Smooth muscle cell (in vitro differentiated cells): ENCODE measurements at regions not wholly inside any gene's neighbourhood (a gene's known extent, or its start where the extent isn't known, plus 50 kb on each side); places are given as distances from the start of the nearest gene placed in this dataset.

ENCODE experiments used
- DNase-seq: peaks from one replicate; lab custom pipeline; 2025; ENCODE audit not compliant: unreplicated experiment; lab: John Stamatoyannopoulos, UW
- H2AFZ ChIP-seq: fragments of 200-600 bp; sonication (generic); 2 replicates; pipeline ENCODE4 v1.6.0; 2016; ENCODE audit warnings: antibody characterized with exemption, low read depth, mild to moderate bottlenecking
- H3F3A ChIP-seq: fragments of 200-600 bp; sonication (generic); 2 replicates; pipeline ENCODE4 v1.6.0; 2017; ENCODE audit warnings: antibody characterized with exemption, low read depth
- H3K27ac ChIP-seq: fragments of 200-600 bp; sonication (generic); 2 replicates; pipeline ENCODE4 v1.5.1; 2016; ENCODE audit warnings: low read depth, mild to moderate bottlenecking
- H3K27me3 ChIP-seq: fragments of 200-600 bp; sonication (generic); 2 replicates; pipeline ENCODE4 v1.6.1; 2016; ENCODE audit warnings: low read depth, mild to moderate bottlenecking
- H3K36me3 ChIP-seq: fragments of 200-600 bp; sonication (generic); 2 replicates; pipeline ENCODE4 v1.5.1; 2016; ENCODE audit warnings: low read depth
- H3K4me1 ChIP-seq: fragments of 200-600 bp; sonication (generic); 2 replicates; pipeline ENCODE4 v1.5.1; 2016; ENCODE audit warnings: low read depth
- H3K4me2 ChIP-seq: fragments of 200-600 bp; sonication (generic); 2 replicates; pipeline ENCODE4 v1.6.0; 2016; ENCODE audit warnings: mild to moderate bottlenecking
- H3K4me3 ChIP-seq: fragments of 200-600 bp; sonication (generic); 2 replicates; pipeline ENCODE4 v1.5.1; 2016; ENCODE audit warnings: mild to moderate bottlenecking
- H3K79me2 ChIP-seq: fragments of 200-600 bp; sonication (generic); 2 replicates; pipeline ENCODE4 v1.6.0; 2016; ENCODE audit warnings: low read depth, mild to moderate bottlenecking
- H3K9ac ChIP-seq: fragments of 200-600 bp; sonication (generic); 2 replicates; pipeline ENCODE4 v1.6.0; 2016; ENCODE audit warnings: low read depth
- H3K9me3 ChIP-seq: fragments of 200-600 bp; sonication (generic); replicated peaks from 2 replicates; pipeline ENCODE4 v1.5.1; 2016; ENCODE audit warnings: low read depth
- H4K20me1 ChIP-seq: fragments of 200-600 bp; sonication (generic); 2 replicates; pipeline ENCODE4 v1.6.0; 2016; ENCODE audit warnings: low read depth
- WGBS: methylation state at CpG from one replicate; pipeline ENCODE4 v1.1.7; 2016; ENCODE audit warnings: low lambda C conversion rate; 5-methylcytosine and 5-hydroxymethylcytosine counted together
- TF ChIP-seq, protein P1 (sequence below): fragments of 200-600 bp; sonication (generic); IDR thresholded peaks from 2 replicates; pipeline ENCODE4 v1.5.1; 2017; ENCODE audit warnings: borderline replicate concordance, mild to moderate bottlenecking, antibody characterized with exemption; ENCODE audit not compliant: insufficient read depth, poor library complexity, severe bottlenecking

- H3F3A ChIP-seq: no peaks in the 10 kb centered on the region
- no peak overlapping the region for H3K4me3 ChIP-seq
- H3K27me3 ChIP-seq: no peaks in the 10 kb centered on the region
- no peak overlapping the region for H2AFZ ChIP-seq
- H3K9ac ChIP-seq: no peak overlapping the region
- H3K4me2 ChIP-seq: no peak overlapping the region
- no peak for DNase-seq
- H4K20me1 ChIP-seq: no peaks in the 10 kb centered on the region
- TF ChIP-seq, protein P1, sequence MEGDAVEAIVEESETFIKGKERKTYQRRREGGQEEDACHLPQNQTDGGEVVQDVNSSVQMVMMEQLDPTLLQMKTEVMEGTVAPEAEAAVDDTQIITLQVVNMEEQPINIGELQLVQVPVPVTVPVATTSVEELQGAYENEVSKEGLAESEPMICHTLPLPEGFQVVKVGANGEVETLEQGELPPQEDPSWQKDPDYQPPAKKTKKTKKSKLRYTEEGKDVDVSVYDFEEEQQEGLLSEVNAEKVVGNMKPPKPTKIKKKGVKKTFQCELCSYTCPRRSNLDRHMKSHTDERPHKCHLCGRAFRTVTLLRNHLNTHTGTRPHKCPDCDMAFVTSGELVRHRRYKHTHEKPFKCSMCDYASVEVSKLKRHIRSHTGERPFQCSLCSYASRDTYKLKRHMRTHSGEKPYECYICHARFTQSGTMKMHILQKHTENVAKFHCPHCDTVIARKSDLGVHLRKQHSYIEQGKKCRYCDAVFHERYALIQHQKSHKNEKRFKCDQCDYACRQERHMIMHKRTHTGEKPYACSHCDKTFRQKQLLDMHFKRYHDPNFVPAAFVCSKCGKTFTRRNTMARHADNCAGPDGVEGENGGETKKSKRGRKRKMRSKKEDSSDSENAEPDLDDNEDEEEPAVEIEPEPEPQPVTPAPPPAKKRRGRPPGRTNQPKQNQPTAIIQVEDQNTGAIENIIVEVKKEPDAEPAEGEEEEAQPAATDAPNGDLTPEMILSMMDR: no peak
- H3K4me1 ChIP-seq: peaks cover 25% of the 10 kb centered on the region
- H3K9me3 ChIP-seq: no peaks in the 10 kb centered on the region
- H3K79me2 ChIP-seq: no peaks in the 10 kb centered on the region
- no peaks in the 10 kb centered on the region for H3K36me3 ChIP-seq
- no peak overlapping the region for H3K27ac ChIP-seq
- WGBS: 73% methylated on average over 9 of the region's 9 CpGs
Measured at GRCh38 chr4:180766944-180767729, 1476.1 kb upstream of the TENM3 start.

DNA sequence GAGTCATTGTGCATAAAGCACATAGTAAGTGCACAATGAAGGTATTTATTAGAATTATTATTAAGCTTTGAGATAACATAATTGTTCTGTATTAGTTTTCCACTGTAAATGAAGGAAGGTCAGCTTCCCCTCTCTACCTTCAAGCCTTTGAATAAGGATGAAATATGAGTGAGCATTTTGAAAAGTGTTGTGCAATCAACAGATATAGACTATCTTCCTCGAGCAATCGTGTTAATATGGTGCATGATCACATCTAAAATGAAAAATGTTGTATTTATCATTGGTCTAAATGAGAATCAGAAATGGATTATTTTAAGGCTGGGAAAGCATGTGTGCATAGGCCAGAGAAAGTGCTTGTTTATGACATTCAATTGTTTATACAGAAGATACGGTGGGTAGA is 1474.6 kb upstream of the TENM3 start:
- Histone ChIP-seq H2AFZ (no peak overlapping the region), H3K9me3 (no peaks in the 10 kb centered on the region), H4K20me1 (no peaks in the 10 kb centered on the region), H3F3A (no peaks in the 10 kb centered on the region), H3K9ac (no peak overlapping the region), H3K79me2 (no peaks in the 10 kb centered on the region), H3K36me3 (no peaks in the 10 kb centered on the region), H3K4me1 (peaks cover 25% of the 10 kb centered on the region), H3K4me3 (no peak overlapping the region), H3K4me2 (no peak overlapping the region), H3K27ac (no peak overlapping the region), H3K27me3 (no peaks in the 10 kb centered on the region)
- DNase-seq: no peak
- WGBS: 93% methylated on average over 3 of the region's 3 CpGs
- TF ChIP-seq, protein P1: no peak

GRCh38 chr4:180769791-180770190 is 1473.4 kb upstream of the TENM3 start:
- Histone ChIP-seq H3K9ac (no peak overlapping the region), H2AFZ (no peak overlapping the region), H3K36me3 (no peaks in the 10 kb centered on the region), H3K79me2 (no peaks in the 10 kb centered on the region), H3K27ac (no peak overlapping the region), H3K4me1 (peaks cover 25% of the 10 kb centered on the region), H3F3A (no peaks in the 10 kb centered on the region), H3K27me3 (no peaks in the 10 kb centered on the region), H3K4me3 (no peak overlapping the region), H3K4me2 (no peak overlapping the region), H4K20me1 (no peaks in the 10 kb centered on the region), H3K9me3 (no peaks in the 10 kb centered on the region)
- TF ChIP-seq, protein P1: no peak
- whole genome bisulfite sequencing: 88% methylated on average over 3 of the region's 3 CpGs
- no peak for DNase-seq

DNA sequence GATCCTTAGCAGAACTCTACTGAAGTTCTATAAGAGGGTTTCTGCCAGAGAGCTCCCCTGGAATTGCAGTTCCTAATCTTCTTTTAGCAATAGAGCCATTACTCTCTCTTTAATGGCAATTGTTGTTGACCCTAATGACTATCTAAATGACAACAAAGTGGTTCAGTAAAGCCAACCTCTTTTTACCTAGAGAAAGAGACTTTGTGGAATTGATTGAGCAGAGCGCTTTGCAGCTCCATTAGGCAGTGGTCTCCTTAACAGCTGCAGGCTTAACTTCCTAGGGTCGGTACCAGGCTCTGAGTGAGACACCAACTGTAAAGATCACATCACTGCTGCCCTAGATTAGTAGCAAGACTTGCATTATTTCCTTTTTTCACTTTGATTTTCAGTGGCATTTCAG is 1472.9 kb upstream of the TENM3 start:
- Histone ChIP-seq H3K79me2 (no peaks in the 10 kb centered on the region), H3K36me3 (no peaks in the 10 kb centered on the region), H3K4me3 (no peak overlapping the region), H2AFZ (no peak overlapping the region), H3K4me2 (no peak overlapping the region), H4K20me1 (no peaks in the 10 kb centered on the region), H3K4me1 (peaks cover 25% of the 10 kb centered on the region), H3K27ac (no peak overlapping the region), H3F3A (no peaks in the 10 kb centered on the region), H3K9ac (no peak overlapping the region), H3K27me3 (no peaks in the 10 kb centered on the region), H3K9me3 (no peaks in the 10 kb centered on the region)
- TF ChIP-seq, protein P1: no peak
- DNase-seq: no peak
- 69% methylated on average over 2 of the region's 2 CpGs for WGBS
